HEK293T (cell line): ENCODE measurements at regions not wholly inside any gene's neighbourhood (a gene's known extent, or its start where the extent isn't known, plus 50 kb on each side); places are given as distances from the start of the nearest gene placed in this dataset.

Source experiments
- CTCF ChIA-PET: fragments of 350-600 bp; formaldehyde crosslinking; extraction: SDS; loops from one replicate; lab custom pipeline; 2021; ENCODE audit warnings: antibody characterized with exemption, inconsistent platforms; lab: Yijun Ruan, JAX
- POLR2A ChIA-PET: fragments of 350-600 bp; formaldehyde crosslinking; extraction: SDS; loops from one replicate; lab custom pipeline; 2020; ENCODE audit warnings: antibody characterized with exemption, inconsistent platforms; lab: Yijun Ruan, JAX
- DNase-seq: peaks from one replicate; pipeline ENCODE4 v3.0.0; 2012; ENCODE audit warnings: mixed read lengths; ENCODE audit errors: extremely low spot score
- ARNT ChIP-seq: fragments of 450-650 bp; IDR thresholded peaks from 2 replicates; pipeline ENCODE4 v1.6.1; 2017; ENCODE audit warnings: mild to moderate bottlenecking
- BHLHE40 ChIP-seq: fragments of 450-650 bp; IDR thresholded peaks from 2 replicates; pipeline ENCODE4 v1.6.1; 2016; ENCODE audit warnings: mild to moderate bottlenecking, moderate library complexity, borderline replicate concordance
- CTBP1 ChIP-seq: fragments of 450-650 bp; IDR thresholded peaks from 2 replicates; pipeline ENCODE4 v1.6.1; 2016; ENCODE audit warnings: borderline replicate concordance
- ELF4 ChIP-seq: fragments of 450-650 bp; IDR thresholded peaks from 2 replicates; pipeline ENCODE4 v1.6.1; 2017; ENCODE audit warnings: antibody characterized with exemption
- FOXA1 ChIP-seq: fragments of 450-650 bp; IDR thresholded peaks from 2 replicates; pipeline ENCODE4 v1.6.1; 2016; ENCODE audit warnings: mild to moderate bottlenecking
- FOXK2 ChIP-seq: fragments of 450-650 bp; IDR thresholded peaks from 2 replicates; pipeline ENCODE4 v1.6.1; 2016; ENCODE audit warnings: mild to moderate bottlenecking
- FOXM1 ChIP-seq: fragments of 450-650 bp; IDR thresholded peaks from 2 replicates; pipeline ENCODE4 v1.6.1; 2017; ENCODE audit warnings: mild to moderate bottlenecking, borderline replicate concordance
- HDGF ChIP-seq: fragments of 450-650 bp; IDR thresholded peaks from 2 replicates; pipeline ENCODE4 v1.6.1; 2017; ENCODE audit warnings: antibody characterized with exemption, borderline replicate concordance
- L3MBTL2 ChIP-seq: fragments of 450-650 bp; conservative IDR thresholded peaks from 2 replicates; pipeline ENCODE4 v1.6.1; 2016; ENCODE audit warnings: mild to moderate bottlenecking
- LEF1 ChIP-seq: fragments of 450-650 bp; IDR thresholded peaks from 2 replicates; pipeline ENCODE4 v1.6.1; 2017; ENCODE audit warnings: mild to moderate bottlenecking, borderline replicate concordance
- NFRKB ChIP-seq: fragments of 450-650 bp; IDR thresholded peaks from 2 replicates; pipeline ENCODE4 v1.6.1; 2016; ENCODE audit warnings: mild to moderate bottlenecking, moderate library complexity
- PKNOX1 ChIP-seq: fragments of 450-650 bp; IDR thresholded peaks from 2 replicates; pipeline ENCODE4 v1.6.1; 2016
- SP1 ChIP-seq: fragments of 450-650 bp; IDR thresholded peaks from 2 replicates; pipeline ENCODE4 v1.6.1; 2017
- SUZ12 ChIP-seq: fragments of 450-650 bp; IDR thresholded peaks from 2 replicates; pipeline ENCODE4 v1.6.1; 2016; ENCODE audit warnings: mild to moderate bottlenecking
- TARDBP ChIP-seq: fragments of 450-650 bp; IDR thresholded peaks from 2 replicates; pipeline ENCODE4 v1.6.1; 2016
- ZNF384 ChIP-seq: fragments of 450-650 bp; IDR thresholded peaks from 2 replicates; pipeline ENCODE4 v1.6.1; 2016

- ChIA-PET CTCF (no interaction called here), POLR2A (interaction anchor here (0.6 kb wide), 1 partner anchor 11 kb away, joined by 3 read pairs; no protein-coding TSS in a partner anchor)
- TF ChIP-seq L3MBTL2, result no peak
- TF ChIP-seq PKNOX1, result no peak
- no peak for TF ChIP-seq ARNT
- TF ChIP-seq SUZ12, result no peak
- TF ChIP-seq LEF1, result no peak
- no peak for TF ChIP-seq ELF4
- no peak for TF ChIP-seq HDGF
- TF ChIP-seq BHLHE40, result no peak
- no peak for TF ChIP-seq FOXK2
- TF ChIP-seq CTBP1, result no peak
- no peak for TF ChIP-seq ZNF384
- TF ChIP-seq FOXA1, result no peak
- TF ChIP-seq TARDBP, result no peak
- TF ChIP-seq FOXM1, result no peak
- no peak for TF ChIP-seq SP1
- no peak for TF ChIP-seq NFRKB
- DNase-seq, result no peak
Measured at GRCh38 chr5:36755342-36755741, 121.2 kb upstream of the NIPBL start.

GRCh38 chr5:36755920-36756488 is 120.6 kb upstream of the NIPBL start:
- no peak for TF ChIP-seq HDGF
- TF ChIP-seq NFRKB, result no peak
- TF ChIP-seq ELF4, result no peak
- TF ChIP-seq CTBP1, result no peak
- TF ChIP-seq ZNF384, result no peak
- TF ChIP-seq FOXM1, result no peak
- no peak for TF ChIP-seq TARDBP
- ChIA-PET CTCF (no interaction called here), POLR2A (no interaction called here)
- no peak for DNase-seq

GRCh38 chr5:36756848-36757247 is 119.7 kb upstream of the NIPBL start:
- CTCF ChIA-PET, result interaction anchor here (1.9 kb wide), 1 partner anchor 12 kb away, joined by 4 read pairs; no protein-coding TSS in a partner anchor
- POLR2A ChIA-PET, result no interaction called here
- no peak for DNase-seq
- TF ChIP-seq PKNOX1 (no peak), TARDBP (no peak)

- TF ChIP-seq NFRKB (no peak), ZNF384 (no peak), FOXK2 (no peak), FOXM1 (no peak), ELF4 (no peak), ARNT (no peak), LEF1 (no peak), L3MBTL2 (no peak), BHLHE40 (no peak), SP1 (no peak), SUZ12 (no peak), PKNOX1 (no peak), CTBP1 (no peak), TARDBP (no peak), FOXA1 (no peak), HDGF (no peak)
- CTCF ChIA-PET, result interaction anchor here (0.6 kb wide), 1 partner anchor 15 kb away, joined by 3 read pairs; no protein-coding TSS in a partner anchor
- DNase-seq, result no peak
- POLR2A ChIA-PET, result no interaction called here
Measured at GRCh38 chr5:36759117-36759516, 117.5 kb upstream of the NIPBL start.

GRCh38 chr5:36763454-36763853 is 113.1 kb upstream of the NIPBL start:
- TF ChIP-seq FOXM1, result no peak
- TF ChIP-seq CTBP1, result no peak
- TF ChIP-seq NFRKB, result no peak
- TF ChIP-seq L3MBTL2, result no peak
- TF ChIP-seq FOXK2, result no peak
- no peak for TF ChIP-seq BHLHE40
- no peak for TF ChIP-seq TARDBP
- no peak for TF ChIP-seq LEF1
- TF ChIP-seq HDGF, result no peak
- ChIA-PET POLR2A (no interaction called here), CTCF (no interaction called here)
- no peak for DNase-seq

- ChIA-PET CTCF (no interaction called here), POLR2A (no interaction called here)
- DNase-seq, result no peak
- TF ChIP-seq ELF4, result no peak
- TF ChIP-seq BHLHE40, result no peak
- no peak for TF ChIP-seq ARNT
- TF ChIP-seq L3MBTL2, result no peak
- no peak for TF ChIP-seq HDGF
- no peak for TF ChIP-seq CTBP1
- no peak for TF ChIP-seq PKNOX1
- TF ChIP-seq SP1, result no peak
- TF ChIP-seq NFRKB, result no peak
- TF ChIP-seq SUZ12, result no peak
- no peak for TF ChIP-seq LEF1
- no peak for TF ChIP-seq FOXA1
- no peak for TF ChIP-seq FOXM1
- no peak for TF ChIP-seq TARDBP
- no peak for TF ChIP-seq FOXK2
- TF ChIP-seq ZNF384, result no peak
Measured at GRCh38 chr5:36765876-36766275, 110.7 kb upstream of the NIPBL start.
